Body of pancreas (tissue), 4 donors: ENCODE measurements at regions not wholly inside any gene's neighbourhood (a gene's known extent, or its start where the extent isn't known, plus 50 kb on each side); places are given as distances from the start of the nearest gene placed in this dataset.

Source experiments
- CTCF ChIP-seq, 7 experiments: fragments of 450-650 bp in 4 of 7; fragments of 200-600 bp in 3 of 7; sonication (generic) in 3 of 7; IDR thresholded peaks; one replicate each; pipeline ENCODE4 v1.5.1; 2016 to 2019; ENCODE audit warnings: antibody characterized with exemption in 7 of 7
- POLR2A ChIP-seq, 3 donors: fragments of 450-650 bp; IDR thresholded peaks; one replicate each; pipeline ENCODE4 v1.6.1; 2016; ENCODE audit warnings: antibody characterized with exemption in 3 of 3, mild to moderate bottlenecking in 2 of 3

GRCh38 chr16:17776888-17777287, 306.1 kb upstream of the XYLT1 start:
- TF ChIP-seq POLR2A (IDR thresholded peaks at IDR 0.05) (no peak), CTCF (IDR thresholded peaks at IDR 0.05) (no peak)
